Keratinocyte (primary cell): ENCODE measurements at regions not wholly inside any gene's neighbourhood (a gene's known extent, or its start where the extent isn't known, plus 50 kb on each side); places are given as distances from the start of the nearest gene placed in this dataset.

Experiments used
- DNase-seq: peaks from one replicate; pipeline ENCODE4 v3.0.0-alpha.2; 2011; ENCODE audit warnings: low read depth, missing footprints, low spot score
- FAIRE-seq: peaks from 2 replicates; lab custom pipeline; 2011; peaks lifted over from hg19 to GRCh38; lab: Jason Lieb, UNC
- H2AFZ ChIP-seq: 2 replicates; pipeline ENCODE4 v1.6.0; 2012; ENCODE audit warnings: low read length, control low read depth, inconsistent platforms; ENCODE audit not compliant: control insufficient read depth
- H3K27ac ChIP-seq: 2 replicates; pipeline ENCODE4 v1.5.1; 2011; ENCODE audit warnings: low read length; ENCODE audit not compliant: control insufficient read depth, insufficient read depth
- H3K27me3 ChIP-seq: 3 replicates; pipeline ENCODE4 v1.6.0; 2011; ENCODE audit warnings: low read length; ENCODE audit not compliant: control insufficient read depth, insufficient read depth; ENCODE audit errors: extremely low read depth
- H3K36me3 ChIP-seq, 2 experiments: 2 replicates in 1 of 2; 3 replicates in 1 of 2; pipeline ENCODE4 v1.5.1; 2011; ENCODE audit warnings: low read length in 2 of 2, mild to moderate bottlenecking in 1 of 2; ENCODE audit not compliant: control insufficient read depth in 2 of 2, insufficient read depth in 2 of 2; ENCODE audit errors: extremely low read depth in 1 of 2
- H3K4me1 ChIP-seq: 3 replicates; pipeline ENCODE4 v1.5.1; 2011; ENCODE audit warnings: low read length; ENCODE audit not compliant: control insufficient read depth, insufficient read depth; ENCODE audit errors: extremely low read depth
- H3K4me2 ChIP-seq: 3 replicates; pipeline ENCODE4 v1.6.0; 2011; ENCODE audit warnings: low read depth, low read length; ENCODE audit not compliant: control insufficient read depth, insufficient read depth; ENCODE audit errors: extremely low read depth
- H3K4me3 ChIP-seq, 3 experiments: fragments of 200-600 bp in 1 of 3; sonication (generic) in 1 of 3; 2 replicates in 2 of 3; 3 replicates in 1 of 3; pipeline ENCODE4 v1.5.1; 2011 to 2016; ENCODE audit warnings: low read length in 3 of 3, mild to moderate bottlenecking in 3 of 3, control low read depth in 2 of 3, inconsistent platforms in 1 of 3, low read depth in 1 of 3, mixed read lengths in 1 of 3, mixed run types in 1 of 3, moderate library complexity in 1 of 3; ENCODE audit not compliant: control insufficient read depth in 2 of 3, insufficient read depth in 2 of 3; ENCODE audit errors: extremely low read depth in 1 of 3
- H3K79me2 ChIP-seq: 2 replicates; pipeline ENCODE4 v1.6.0; 2012; ENCODE audit warnings: low read length; ENCODE audit not compliant: control insufficient read depth, insufficient read depth
- H3K9ac ChIP-seq: 3 replicates; pipeline ENCODE4 v1.6.0; 2011; ENCODE audit warnings: low read length; ENCODE audit not compliant: control insufficient read depth, insufficient read depth; ENCODE audit errors: extremely low read depth
- H3K9me1 ChIP-seq: 3 replicates; pipeline ENCODE4 v1.6.0; 2011; ENCODE audit warnings: low read length; ENCODE audit not compliant: control insufficient read depth, insufficient read depth; ENCODE audit errors: extremely low read depth
- H3K9me3 ChIP-seq: 2 replicates; pipeline ENCODE4 v1.5.1; 2012; ENCODE audit warnings: low read depth, low read length; ENCODE audit not compliant: control insufficient read depth
- H4K20me1 ChIP-seq: 3 replicates; pipeline ENCODE4 v1.6.0; 2011; ENCODE audit warnings: low read length; ENCODE audit not compliant: control insufficient read depth, insufficient read depth; ENCODE audit errors: extremely low read depth
- EZH2 ChIP-seq: IDR thresholded peaks from one replicate; pipeline ENCODE4 v1.6.1; 2012; ENCODE audit warnings: inconsistent platforms, mild to moderate bottlenecking, low read length, moderate library complexity
- dilution Hi-C: fragments of 300-500 bp; cut with MboI; formaldehyde crosslinking; loops from one replicate; pipeline ENCODE4 v1.7.0; 2020; ENCODE audit warnings: low sequenced_read_pairs; ENCODE audit not compliant: extremely low pct_ligation_motif_present
- TF ChIP-seq, protein P1 (sequence below), 3 experiments: IDR thresholded peaks in 1 of 3; conservative IDR thresholded peaks in 1 of 3; optimal IDR thresholded peaks in 1 of 3; 2 replicates in 2 of 3; 3 replicates in 1 of 3; pipeline versions ENCODE3 to v1.5.1; 2011; ENCODE audit warnings: low read length in 3 of 3, mild to moderate bottlenecking in 3 of 3, moderate library complexity in 2 of 3, control low read depth in 1 of 3, inconsistent platforms in 1 of 3; ENCODE audit not compliant: insufficient read depth in 2 of 3; ENCODE audit errors: extremely low read depth in 1 of 3

DNA sequence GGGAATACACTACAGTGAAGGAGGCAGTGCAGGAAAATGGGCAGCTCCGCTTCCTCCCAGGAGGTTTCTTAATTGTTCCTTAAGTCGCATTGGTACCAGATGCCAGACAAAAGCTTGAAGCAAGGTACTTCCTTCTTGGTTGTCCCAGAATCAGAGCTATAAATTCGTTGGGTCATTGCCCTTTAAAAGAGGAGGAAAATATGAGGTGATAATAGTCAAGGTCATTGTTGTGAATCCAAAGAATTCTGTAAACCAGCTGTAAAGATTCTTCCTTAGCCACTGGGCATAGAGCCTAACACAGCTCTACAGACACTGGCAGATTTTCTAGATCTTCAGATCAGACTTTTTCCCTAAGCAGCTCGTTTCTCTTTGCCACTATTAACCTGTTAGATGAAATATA is 444.1 kb upstream of the TLE4 start:
- H3K4me1 ChIP-seq = no peaks in the 10 kb centered on the region
- no peak for FAIRE-seq
- dilution Hi-C loops = no loop called here
- TF ChIP-seq, protein P1, sequence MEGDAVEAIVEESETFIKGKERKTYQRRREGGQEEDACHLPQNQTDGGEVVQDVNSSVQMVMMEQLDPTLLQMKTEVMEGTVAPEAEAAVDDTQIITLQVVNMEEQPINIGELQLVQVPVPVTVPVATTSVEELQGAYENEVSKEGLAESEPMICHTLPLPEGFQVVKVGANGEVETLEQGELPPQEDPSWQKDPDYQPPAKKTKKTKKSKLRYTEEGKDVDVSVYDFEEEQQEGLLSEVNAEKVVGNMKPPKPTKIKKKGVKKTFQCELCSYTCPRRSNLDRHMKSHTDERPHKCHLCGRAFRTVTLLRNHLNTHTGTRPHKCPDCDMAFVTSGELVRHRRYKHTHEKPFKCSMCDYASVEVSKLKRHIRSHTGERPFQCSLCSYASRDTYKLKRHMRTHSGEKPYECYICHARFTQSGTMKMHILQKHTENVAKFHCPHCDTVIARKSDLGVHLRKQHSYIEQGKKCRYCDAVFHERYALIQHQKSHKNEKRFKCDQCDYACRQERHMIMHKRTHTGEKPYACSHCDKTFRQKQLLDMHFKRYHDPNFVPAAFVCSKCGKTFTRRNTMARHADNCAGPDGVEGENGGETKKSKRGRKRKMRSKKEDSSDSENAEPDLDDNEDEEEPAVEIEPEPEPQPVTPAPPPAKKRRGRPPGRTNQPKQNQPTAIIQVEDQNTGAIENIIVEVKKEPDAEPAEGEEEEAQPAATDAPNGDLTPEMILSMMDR (optimal IDR thresholded peaks at IDR 0.05 in 1 of 3, IDR thresholded peaks at IDR 0.05 in 1 of 3, conservative IDR thresholded peaks at IDR 0.05 in 1 of 3; ENCODE audit: extremely low read depth in 1 of 3, insufficient read depth in 2 of 3, low read length in 3 of 3) = no peak
- TF ChIP-seq EZH2 = no peak
- H3K9me1 ChIP-seq = no peaks in the 10 kb centered on the region
- no peak overlapping the region for H3K4me3 ChIP-seq
- no peak for DNase-seq
- no peak overlapping the region for H3K4me2 ChIP-seq
- no peak overlapping the region for H3K9ac ChIP-seq
- no peaks in the 10 kb centered on the region for H3K27me3 ChIP-seq
- no peaks in the 10 kb centered on the region for H3K9me3 ChIP-seq
- H3K36me3 ChIP-seq = no peaks in the 10 kb centered on the region
- no peak overlapping the region for H2AFZ ChIP-seq
- H3K27ac ChIP-seq = no peak overlapping the region
- no peaks in the 10 kb centered on the region for H3K79me2 ChIP-seq
- H4K20me1 ChIP-seq = no peaks in the 10 kb centered on the region

- DNase-seq (no peak), FAIRE-seq (peak; percentile 32)
- H3K27ac ChIP-seq = no peak overlapping the region
- H3K9me1 ChIP-seq = no peaks in the 10 kb centered on the region
- H3K36me3 ChIP-seq = no peaks in the 10 kb centered on the region
- TF ChIP-seq EZH2 = no peak
- TF ChIP-seq, protein P1 (optimal IDR thresholded peaks at IDR 0.05 in 1 of 3, IDR thresholded peaks at IDR 0.05 in 1 of 3, conservative IDR thresholded peaks at IDR 0.05 in 1 of 3; ENCODE audit: extremely low read depth in 1 of 3, insufficient read depth in 2 of 3, low read length in 3 of 3) = peak; percentile 79 to 84 (median 81)
- dilution Hi-C loops = no loop called here
- H3K9ac ChIP-seq = no peak overlapping the region
- no peaks in the 10 kb centered on the region for H3K9me3 ChIP-seq
- H3K4me2 ChIP-seq = no peak overlapping the region
- H3K4me3 ChIP-seq = no peak overlapping the region
- H2AFZ ChIP-seq = no peak overlapping the region
- H3K4me1 ChIP-seq = no peaks in the 10 kb centered on the region
- H4K20me1 ChIP-seq = no peaks in the 10 kb centered on the region
- no peaks in the 10 kb centered on the region for H3K27me3 ChIP-seq
- H3K79me2 ChIP-seq = no peaks in the 10 kb centered on the region
These were observed 441.8 kb upstream of the TLE4 start for GRCh38 chr9:79129865-79130480.
